H1 (cell line): ENCODE measurements at regions not wholly inside any gene's neighbourhood (a gene's known extent, or its start where the extent isn't known, plus 50 kb on each side); places are given as distances from the start of the nearest gene placed in this dataset.

Experiments
- CTCF ChIA-PET: fragments of 300-600 bp; sonication (Branson Sonifier 250); formaldehyde crosslinking; loops from one replicate; lab custom pipeline; 2021; ENCODE audit not compliant: partially characterized antibody; lab: Charles Lee
- POLR2A ChIA-PET: fragments of 300-600 bp; sonication (Branson Sonifier 250); formaldehyde crosslinking; loops from one replicate; lab custom pipeline; 2021; ENCODE audit warnings: inconsistent platforms; ENCODE audit not compliant: partially characterized antibody; lab: Charles Lee
- DNase-seq, 2 experiments: peaks; one replicate each; pipeline versions ENCODE4 v3.0.0 to v3.0.0-alpha.2; 2010 to 2022; ENCODE audit warnings: low spot score in 2 of 2, low read depth in 1 of 2, mixed read lengths in 1 of 2
- FAIRE-seq: peaks from 2 replicates; lab custom pipeline; 2011; peaks lifted over from hg19 to GRCh38; lab: Jason Lieb, UNC
- H2AFZ ChIP-seq: 2 replicates; pipeline ENCODE4 v1.8.1; 2012; ENCODE audit warnings: low read length, inconsistent platforms
- H2AK5ac ChIP-seq: 2 replicates; pipeline ENCODE4 v1.6.1; 2013; ENCODE audit warnings: low read depth, low read length
- H2BK120ac ChIP-seq: replicated peaks from 2 replicates; pipeline ENCODE3; 2013; ENCODE audit warnings: low read depth, low read length, inconsistent platforms
- H2BK12ac ChIP-seq: 2 replicates; pipeline ENCODE4 v1.6.1; 2013; ENCODE audit warnings: low read depth, low read length
- H2BK15ac ChIP-seq: 2 replicates; pipeline ENCODE4 v1.6.1; 2013; ENCODE audit warnings: low read length
- H2BK20ac ChIP-seq: 2 replicates; pipeline ENCODE4 v1.6.1; 2013; ENCODE audit warnings: low read length
- H2BK5ac ChIP-seq: 2 replicates; pipeline ENCODE4 v1.6.1; 2013; ENCODE audit warnings: low read depth, low read length
- H3K14ac ChIP-seq: 2 replicates; pipeline ENCODE4 v1.6.1; 2013; ENCODE audit warnings: inconsistent platforms; ENCODE audit not compliant: insufficient read length
- H3K18ac ChIP-seq: 2 replicates; pipeline ENCODE4 v1.6.1; 2013; ENCODE audit warnings: low read length; ENCODE audit errors: extremely low read depth
- H3K23ac ChIP-seq: 2 replicates; pipeline ENCODE4 v1.6.1; 2013; ENCODE audit warnings: inconsistent platforms; ENCODE audit not compliant: insufficient read length
- H3K23me2 ChIP-seq: 2 replicates; pipeline ENCODE4 v1.6.1; 2013; ENCODE audit warnings: low read depth, low read length
- H3K27ac ChIP-seq: 2 replicates; pipeline ENCODE4 v1.6.1; 2011; ENCODE audit warnings: low read depth, low read length, inconsistent platforms
- H3K27me3 ChIP-seq, 4 experiments: replicated peaks in 1 of 4; 1 replicate in 1 of 4; 2 replicates in 3 of 4; pipeline versions ENCODE4 v1.6.1 to v1.8.1; 2011 to 2013; ENCODE audit warnings: low read length in 3 of 4, mild to moderate bottlenecking in 3 of 4, inconsistent platforms in 2 of 4, mixed read lengths in 2 of 4, moderate library complexity in 1 of 4; ENCODE audit not compliant: control insufficient read depth in 3 of 4, insufficient read depth in 3 of 4; ENCODE audit errors: extremely low read depth in 1 of 4
- H3K36me3 ChIP-seq, 4 experiments: 2 replicates each; pipeline versions ENCODE4 v1.6.1 to v1.8.1; 2011 to 2013; ENCODE audit warnings: mild to moderate bottlenecking in 4 of 4, low read length in 3 of 4, moderate library complexity in 2 of 4, control low read depth in 1 of 4, inconsistent platforms in 1 of 4; ENCODE audit not compliant: insufficient read depth in 4 of 4, control insufficient read depth in 2 of 4
- H3K4ac ChIP-seq: replicated peaks from 2 replicates; pipeline ENCODE3; 2013; ENCODE audit warnings: low read length, low read depth, mixed read lengths, inconsistent platforms; ENCODE audit not compliant: insufficient read length
- H3K4me1 ChIP-seq, 4 experiments: replicated peaks in 1 of 4; 1 replicate in 1 of 4; 2 replicates in 3 of 4; pipeline versions ENCODE4 v1.6.1 to v1.8.1; 2011 to 2013; ENCODE audit warnings: low read length in 3 of 4, inconsistent platforms in 2 of 4, mixed read lengths in 1 of 4; ENCODE audit not compliant: insufficient read depth in 4 of 4, control insufficient read depth in 3 of 4
- H3K4me2 ChIP-seq, 2 experiments: 2 replicates each; pipeline versions ENCODE4 v1.6.1 to v1.8.1; 2011 to 2013; ENCODE audit warnings: low read depth in 2 of 2, low read length in 2 of 2, control low read depth in 1 of 2, inconsistent platforms in 1 of 2, mild to moderate bottlenecking in 1 of 2; ENCODE audit not compliant: insufficient read depth in 1 of 2
- H3K4me3 ChIP-seq, 4 experiments: fragments of 200-600, 300-600 bp in 1 of 4; sonication (generic), shearing (Covaris generic), sonication (Bioruptor Twin) in 1 of 4; 2 replicates each; pipeline versions ENCODE4 v1.5.1 to v1.8.1; 2011 to 2016; ENCODE audit warnings: low read length in 4 of 4, low read depth in 3 of 4, control low read depth in 2 of 4, inconsistent platforms in 2 of 4, mild to moderate bottlenecking in 2 of 4, mixed read lengths in 1 of 4, moderate library complexity in 1 of 4; ENCODE audit not compliant: insufficient read depth in 2 of 4; ENCODE audit errors: extremely low read depth in 1 of 4
- H3K56ac ChIP-seq: replicated peaks from 2 replicates; pipeline ENCODE3; 2013; ENCODE audit warnings: low read depth, mild to moderate bottlenecking, mixed read lengths, low read length, inconsistent platforms; ENCODE audit not compliant: insufficient read length
- H3K79me1 ChIP-seq: 2 replicates; pipeline ENCODE4 v1.6.1; 2013; ENCODE audit warnings: low read depth, low read length, control low read depth
- H3K79me2 ChIP-seq, 2 experiments: 2 replicates each; pipeline versions ENCODE4 v1.6.1 to v1.8.1; 2012 to 2013; ENCODE audit warnings: low read length in 2 of 2, mild to moderate bottlenecking in 2 of 2, inconsistent platforms in 1 of 2; ENCODE audit not compliant: insufficient read depth in 2 of 2, control insufficient read depth in 1 of 2
- H3K9ac ChIP-seq, 4 experiments: replicated peaks in 1 of 4; 1 replicate in 1 of 4; 2 replicates in 3 of 4; pipeline versions ENCODE4 v1.6.1 to v1.8.1; 2011 to 2013; ENCODE audit warnings: low read depth in 3 of 4, low read length in 3 of 4, control low read depth in 2 of 4, mild to moderate bottlenecking in 2 of 4, moderate library complexity in 2 of 4, inconsistent platforms in 1 of 4; ENCODE audit errors: extremely low read depth in 1 of 4
- H3K9me3 ChIP-seq, 2 experiments: 2 replicates each; pipeline versions ENCODE4 v1.6.1 to v1.8.1; 2012 to 2013; ENCODE audit warnings: mild to moderate bottlenecking in 2 of 2, moderate library complexity in 2 of 2, control low read depth in 1 of 2, inconsistent platforms in 1 of 2, low read depth in 1 of 2, low read length in 1 of 2, mixed read lengths in 1 of 2; ENCODE audit not compliant: insufficient read depth in 2 of 2
- H4K20me1 ChIP-seq, 2 experiments: replicated peaks in 1 of 2; 2 replicates each; pipeline versions ENCODE3 to v1.8.1; 2011 to 2013; ENCODE audit warnings: inconsistent platforms in 2 of 2, low read length in 2 of 2, mild to moderate bottlenecking in 1 of 2; ENCODE audit not compliant: insufficient read depth in 2 of 2, control insufficient read depth in 1 of 2
- H4K5ac ChIP-seq: 2 replicates; pipeline ENCODE4 v1.6.1; 2013; ENCODE audit warnings: low read length, low read depth, mixed read lengths, inconsistent platforms; ENCODE audit not compliant: insufficient read length
- H4K8ac ChIP-seq: 2 replicates; pipeline ENCODE4 v1.8.0; 2013; ENCODE audit warnings: mild to moderate bottlenecking, moderate library complexity, low read length, inconsistent platforms; ENCODE audit not compliant: insufficient read depth; ENCODE audit errors: extremely low read depth
- H4K91ac ChIP-seq: replicated peaks from 2 replicates; pipeline ENCODE3; 2013; ENCODE audit warnings: low read length, mixed read lengths, inconsistent platforms; ENCODE audit not compliant: insufficient read length
- ATF2 ChIP-seq: IDR thresholded peaks from 2 replicates; pipeline ENCODE4 v1.6.1; 2012; ENCODE audit warnings: low read length, inconsistent platforms
- BCL11A ChIP-seq, 2 experiments: IDR thresholded peaks; one replicate each; pipeline ENCODE4 v1.6.1; 2011; ENCODE audit warnings: low read depth in 2 of 2, low read length in 2 of 2, mild to moderate bottlenecking in 2 of 2
- CHD1 ChIP-seq: IDR thresholded peaks from 2 replicates; pipeline ENCODE4 v1.6.1; 2012; ENCODE audit warnings: low read depth, low read length, improper control_type of control experiment
- CTCF ChIP-seq, 3 experiments: IDR thresholded peaks; 1 replicate in 2 of 3; 2 replicates in 1 of 3; pipeline versions ENCODE4 v1.5.1 to v1.6.1; 2011; ENCODE audit warnings: low read length in 3 of 3, mild to moderate bottlenecking in 3 of 3, inconsistent platforms in 2 of 3, low read depth in 1 of 3, moderate library complexity in 1 of 3; ENCODE audit not compliant: insufficient read depth in 1 of 3; ENCODE audit errors: control extremely low read depth in 1 of 3
- JUN ChIP-seq: IDR thresholded peaks from 2 replicates; pipeline ENCODE4 v1.6.1; 2011; ENCODE audit warnings: low read depth, mild to moderate bottlenecking, improper control_type of control experiment, low read length
- JUND ChIP-seq: IDR thresholded peaks from 2 replicates; pipeline ENCODE4 v1.6.1; 2011; ENCODE audit warnings: mild to moderate bottlenecking, improper control_type of control experiment, low read length
- RAD21 ChIP-seq, 2 experiments: IDR thresholded peaks in 1 of 2; conservative IDR thresholded peaks in 1 of 2; 2 replicates each; pipeline ENCODE4 v1.6.1; 2011; ENCODE audit warnings: low read depth in 2 of 2, low read length in 2 of 2, improper control_type of control experiment in 1 of 2, inconsistent platforms in 1 of 2, mild to moderate bottlenecking in 1 of 2, moderate library complexity in 1 of 2
- RXRA ChIP-seq: IDR thresholded peaks from 2 replicates; pipeline ENCODE4 v1.6.1; 2011; ENCODE audit warnings: low read depth, mild to moderate bottlenecking, low read length, moderate library complexity; ENCODE audit not compliant: insufficient read depth
- TEAD4 ChIP-seq: IDR thresholded peaks from 2 replicates; pipeline ENCODE4 v1.6.1; 2012; ENCODE audit warnings: low read depth, low read length, inconsistent platforms, mixed read lengths
- YY1 ChIP-seq: IDR thresholded peaks from 2 replicates; pipeline ENCODE4 v1.6.1; 2011; ENCODE audit warnings: low read depth, mild to moderate bottlenecking, low read length
- WGBS, 2 experiments: shearing (Covaris generic) in 1 of 2; methylation state at CpG; one replicate each; pipeline versions ENCODE4 v1.1.6 to v1.1.7; 2013 to 2015; ENCODE audit warnings: low lambda C conversion rate in 2 of 2, mixed read lengths in 2 of 2, inconsistent platforms in 1 of 2, low coverage in 1 of 2, missing lambda C conversion rate in 1 of 2; ENCODE audit not compliant: insufficient replicate concordance in 2 of 2, insufficient coverage in 1 of 2, insufficient read length in 1 of 2; ENCODE audit errors: extremely low coverage in 1 of 2, missing lambda C conversion rate in 1 of 2; 5-methylcytosine and 5-hydroxymethylcytosine counted together

- no peaks in the 10 kb centered on the region for H4K20me1 ChIP-seq
- no peak overlapping the region for H3K56ac ChIP-seq
- H3K23ac ChIP-seq, result no peak overlapping the region
- H4K5ac ChIP-seq, result no peak overlapping the region
- no peak overlapping the region for H3K4me3 ChIP-seq
- H2AFZ ChIP-seq, result no peak overlapping the region
- H3K79me2 ChIP-seq, result no peaks in the 10 kb centered on the region
- DNase-seq (peak in 1 of 2 experiments; percentile 53), FAIRE-seq (peak; percentile 72)
- ChIA-PET POLR2A (no interaction called here), CTCF (interaction anchor here (0.6 to 6.3 kb wide), 3 partner anchors 11 to 873 kb away, joined by 3 to 44 read pairs (median 4); no protein-coding TSS in a partner anchor)
- no peak overlapping the region for H3K9ac ChIP-seq
- no peak overlapping the region for H2AK5ac ChIP-seq
- no peak overlapping the region for H2BK12ac ChIP-seq
- H2BK5ac ChIP-seq, result no peak overlapping the region
- no peak overlapping the region for H2BK120ac ChIP-seq
- H3K23me2 ChIP-seq, result no peaks in the 10 kb centered on the region
- no peak overlapping the region for H2BK15ac ChIP-seq
- H3K27me3 ChIP-seq, result no peaks in the 10 kb centered on the region
- WGBS, 2 experiments, result 67% methylated on average over 5 of the region's 5 CpGs; no CpG with 5 or more reads in 1 of the 2 experiments
- no peak overlapping the region for H3K4ac ChIP-seq
- H3K36me3 ChIP-seq, result no peaks in the 10 kb centered on the region
- no peak overlapping the region for H2BK20ac ChIP-seq
- H4K91ac ChIP-seq, result no peak overlapping the region
- H3K9me3 ChIP-seq, result no peaks in the 10 kb centered on the region
- H4K8ac ChIP-seq, result no peak overlapping the region
- H3K79me1 ChIP-seq, result no peaks in the 10 kb centered on the region
- no peak overlapping the region for H3K14ac ChIP-seq
- no peaks in the 10 kb centered on the region for H3K4me1 ChIP-seq
- H3K4me2 ChIP-seq, result no peak overlapping the region
- no peak overlapping the region for H3K27ac ChIP-seq
- no peak overlapping the region for H3K18ac ChIP-seq
- TF ChIP-seq TEAD4 (0 out of 2 replicates have a peak, but pooled peaks have one; percentile 36), JUN (peak; percentile 82), CTCF (IDR thresholded peaks at IDR 0.05; ENCODE audit: control extremely low read depth in 1 of 3, insufficient read depth in 1 of 3, low read depth in 1 of 3, low read length in 3 of 3) (no peak), CHD1 (no peak), RXRA (no peak), ATF2 (no peak), JUND (peak; percentile 72), YY1 (peak; percentile 79), RAD21 (IDR thresholded peaks at IDR 0.05 in 1 of 2, conservative IDR thresholded peaks at IDR 0.05 in 1 of 2; ENCODE audit: low read depth in 2 of 2, low read length in 2 of 2) (no peak), BCL11A (IDR thresholded peaks at IDR 0.05; ENCODE audit: low read depth in 2 of 2, low read length in 2 of 2) (peak in 1 of 2 experiments; percentile 65)
Observed at GRCh38 chr13:71967990-71968389, 101.0 kb upstream of the DACH1 start.
